CD4-positive, alpha-beta T cell treated with Interleukin-15 for 1 hour (primary cell): ENCODE measurements at regions not wholly inside any gene's neighbourhood (a gene's known extent, or its start where the extent isn't known, plus 50 kb on each side); places are given as distances from the start of the nearest gene placed in this dataset.
"Not testable (repeated sequence)": the region's sequence is repeated elsewhere in the genome, so short reads cannot be mapped to it uniquely, and the experiment has no call there.

Experiments used
- DNase-seq: peaks from one replicate; pipeline ENCODE4 v3.0.0-alpha.2; 2020

- DNase-seq, result no peak
Measured at GRCh38 chr18:40168026-40168425, 1787.0 kb upstream of the PIK3C3 start.

GRCh38 chr18:40163254-40163653 lies 1791.8 kb upstream of the PIK3C3 start:
- DNase-seq, result no peak

DNA sequence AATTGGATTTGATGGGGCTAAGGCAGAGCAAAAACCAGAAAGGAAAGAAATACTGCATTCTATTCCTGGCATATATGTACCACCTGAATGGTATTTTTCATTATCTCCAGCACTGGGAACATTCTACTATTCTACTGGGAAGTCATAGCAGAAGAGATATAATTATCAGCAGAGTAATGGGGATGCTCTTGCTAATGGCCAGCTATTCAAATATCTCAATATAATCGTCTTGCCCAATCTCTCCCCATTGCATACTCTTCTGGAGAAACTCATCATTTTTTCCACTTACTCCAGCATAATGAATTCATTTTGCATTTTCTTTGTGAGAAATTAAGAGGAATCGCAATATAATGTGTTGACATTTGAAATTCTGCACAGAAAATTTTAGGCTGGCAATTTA lies 1794.7 kb upstream of the PIK3C3 start:
- no peak for DNase-seq

DNA sequence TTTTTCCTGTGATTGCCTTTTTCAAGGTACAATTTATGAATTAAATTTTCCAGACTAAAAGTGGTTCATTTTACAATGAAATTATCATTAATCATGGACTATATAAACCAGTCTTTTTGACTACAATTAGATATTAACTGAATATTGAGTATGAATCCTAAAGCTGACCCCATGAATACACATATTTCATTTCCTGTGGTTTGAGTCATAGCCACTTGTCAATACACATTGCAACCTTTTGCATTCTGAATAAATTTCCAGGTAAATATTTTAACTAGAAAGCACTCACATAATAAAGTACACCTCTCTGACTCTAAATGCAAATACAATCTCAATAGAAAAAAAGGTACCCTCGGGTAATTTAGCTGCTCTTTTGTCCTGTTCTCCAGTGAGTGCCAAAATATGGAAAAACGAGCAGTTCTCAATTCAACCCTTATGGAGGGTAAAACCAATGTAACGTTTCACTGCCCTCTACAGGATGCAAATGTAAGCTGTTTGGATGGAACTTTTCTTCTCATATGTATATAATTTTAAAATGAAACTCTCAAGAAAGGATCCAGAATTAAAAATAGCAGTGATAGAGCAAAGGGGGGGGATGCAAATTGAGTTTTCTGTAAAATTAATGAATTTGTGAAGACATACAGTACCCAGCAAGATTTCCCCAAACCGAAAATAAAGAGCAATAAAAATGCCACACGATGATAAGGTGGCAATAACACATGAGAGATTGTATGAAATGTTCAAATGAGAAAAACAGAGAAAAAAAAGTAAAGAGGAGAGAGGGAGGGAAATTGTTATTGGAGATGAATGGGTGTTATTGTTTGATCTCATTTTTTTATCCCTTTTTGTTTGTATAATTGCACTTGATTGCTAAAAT lies 1795.7 kb upstream of the PIK3C3 start:
- no peak for DNase-seq

DNA sequence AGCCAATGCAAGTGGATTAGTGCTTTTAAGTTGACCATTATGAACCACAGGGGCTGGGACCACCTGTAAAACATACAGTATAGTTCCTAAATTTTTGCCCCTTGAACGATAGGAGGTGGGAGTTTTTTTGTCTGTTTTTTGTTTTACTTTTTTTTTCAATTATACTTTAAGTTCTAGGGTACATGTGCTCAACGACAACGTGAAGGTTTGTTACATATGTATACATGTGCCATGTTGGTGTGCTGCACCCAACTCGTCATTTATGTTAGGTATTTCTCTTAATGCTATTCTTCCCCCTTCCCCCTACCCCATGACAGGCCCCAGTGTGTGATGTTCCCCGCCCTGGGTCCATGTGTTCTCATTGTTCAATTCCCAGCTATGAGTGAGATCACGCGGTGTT lies 1797.9 kb upstream of the PIK3C3 start:
- no peak for DNase-seq

DNA sequence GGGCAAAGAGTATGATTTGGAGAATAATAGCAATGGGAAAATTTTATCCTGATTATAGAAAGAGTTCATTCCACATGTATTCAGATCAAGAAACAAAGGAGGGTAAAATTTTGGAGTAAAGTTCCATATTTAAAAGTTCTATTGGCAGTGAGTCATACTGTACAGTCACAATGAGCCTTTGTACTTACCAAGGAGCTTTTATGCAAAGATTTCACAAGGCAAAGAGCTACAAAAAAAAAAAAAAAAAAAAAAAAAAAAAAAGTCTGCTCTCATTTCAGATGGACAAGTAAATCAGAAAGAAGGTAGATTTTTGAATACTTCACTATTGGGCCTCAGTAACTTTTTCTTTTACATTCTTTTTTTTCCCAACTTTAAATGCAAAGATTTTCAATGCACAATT lies 1802.2 kb upstream of the PIK3C3 start:
- DNase-seq, result no peak

DNA sequence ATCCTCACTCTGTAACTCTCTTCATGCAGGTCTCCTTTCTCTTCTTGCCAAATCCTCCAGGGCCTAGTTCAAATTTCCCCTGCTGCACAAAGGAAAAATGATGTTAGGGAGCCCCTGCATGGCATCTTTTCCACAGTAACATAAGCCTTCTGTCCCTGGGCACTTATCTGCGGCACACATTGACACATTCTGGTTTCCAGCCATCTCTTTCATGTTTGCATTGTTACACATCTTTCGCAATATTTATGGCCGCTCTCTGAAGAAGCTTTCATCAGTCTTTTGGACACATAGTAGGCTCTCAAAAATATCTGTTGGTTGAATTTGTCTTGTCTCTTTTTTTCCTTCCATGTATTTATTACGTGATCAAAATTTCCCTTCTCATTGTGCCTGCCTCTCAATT lies 1806.1 kb upstream of the PIK3C3 start:
- no peak for DNase-seq

DNA sequence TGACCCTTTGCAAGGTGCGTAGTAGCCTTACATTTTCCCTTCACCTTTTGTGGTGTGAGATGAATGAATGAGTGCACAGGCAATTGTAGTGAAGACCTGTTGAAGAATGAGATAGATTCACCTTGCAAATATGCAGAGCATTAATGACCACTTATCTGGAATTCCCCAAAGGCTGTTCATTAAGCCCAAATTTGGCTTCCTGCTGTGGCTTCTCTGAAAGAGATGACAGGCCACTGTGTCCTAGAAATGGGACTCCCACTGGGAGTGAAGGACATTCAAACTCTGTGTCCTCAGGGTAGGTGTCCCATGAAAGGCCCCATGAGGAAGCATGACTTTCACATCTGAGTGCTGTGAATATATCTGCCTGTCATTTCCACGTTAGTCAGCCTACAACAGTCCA lies 1821.8 kb upstream of the PIK3C3 start:
- DNase-seq, result no peak

DNA sequence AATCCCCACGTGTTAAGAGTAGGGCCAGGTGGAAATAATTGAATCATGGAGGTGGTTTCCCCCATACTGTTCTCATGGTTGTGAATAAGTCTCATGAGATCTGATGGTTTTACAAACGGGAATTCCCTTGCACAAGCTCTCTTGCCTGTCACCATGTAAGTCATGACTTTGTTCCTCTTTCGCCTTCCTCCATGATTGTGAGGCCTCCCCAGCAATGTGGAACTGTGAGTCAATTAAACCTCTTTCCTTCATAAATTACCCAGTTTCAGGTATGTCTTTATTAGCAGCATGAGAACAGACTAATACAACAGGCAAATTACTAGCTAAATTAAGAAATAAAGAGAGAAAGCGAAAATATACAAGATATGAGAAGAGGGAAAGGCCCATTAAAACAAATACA lies 1822.6 kb upstream of the PIK3C3 start:
- not testable (repeated sequence) for DNase-seq

GRCh38 chr18:40124107-40124506 lies 1830.9 kb upstream of the PIK3C3 start:
- DNase-seq, result no peak

- DNase-seq, result no peak
Measured at GRCh38 chr18:40120796-40121391, 1834.1 kb upstream of the PIK3C3 start.

DNA sequence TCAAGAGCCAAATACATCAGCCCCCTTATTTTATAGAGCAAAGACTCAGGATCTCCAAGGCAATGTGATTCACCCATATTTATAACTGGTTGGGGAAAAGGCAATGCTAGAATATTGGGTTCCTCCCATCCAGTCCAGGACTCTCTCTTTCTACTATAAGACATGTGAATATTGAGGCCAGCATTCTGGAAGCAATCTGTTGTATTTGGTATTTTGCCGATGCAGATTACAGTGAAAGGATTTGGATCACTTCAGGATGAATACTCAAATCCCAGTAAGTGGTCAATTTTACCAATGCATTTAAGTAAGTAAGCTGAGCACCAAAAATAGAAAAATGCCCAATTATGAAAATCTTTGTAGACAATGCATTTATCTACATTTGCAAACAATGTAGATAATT lies 1834.7 kb upstream of the PIK3C3 start:
- no peak for DNase-seq

GRCh38 chr18:40119581-40119980 lies 1835.5 kb upstream of the PIK3C3 start:
- DNase-seq, result not testable (repeated sequence)

DNA sequence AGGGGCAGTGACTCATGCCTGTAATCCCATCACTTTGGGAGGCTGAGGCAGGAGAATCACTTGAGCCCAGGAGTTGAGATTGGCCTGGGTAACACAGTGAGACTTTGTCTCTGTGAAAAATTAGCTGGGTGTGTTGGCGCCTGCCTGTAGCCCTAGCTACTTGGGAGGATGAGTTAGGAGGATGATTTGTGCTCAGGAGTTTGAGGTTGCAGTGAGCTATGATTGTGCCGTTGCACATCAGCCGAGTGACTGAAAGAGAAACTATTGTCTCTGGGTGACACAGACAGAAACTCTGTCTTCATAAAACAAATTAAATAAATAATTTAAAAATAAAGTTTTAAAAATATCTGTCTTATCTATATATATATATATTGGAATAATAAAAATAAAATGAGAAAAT lies 1844.6 kb upstream of the PIK3C3 start:
- DNase-seq, result no peak

DNA sequence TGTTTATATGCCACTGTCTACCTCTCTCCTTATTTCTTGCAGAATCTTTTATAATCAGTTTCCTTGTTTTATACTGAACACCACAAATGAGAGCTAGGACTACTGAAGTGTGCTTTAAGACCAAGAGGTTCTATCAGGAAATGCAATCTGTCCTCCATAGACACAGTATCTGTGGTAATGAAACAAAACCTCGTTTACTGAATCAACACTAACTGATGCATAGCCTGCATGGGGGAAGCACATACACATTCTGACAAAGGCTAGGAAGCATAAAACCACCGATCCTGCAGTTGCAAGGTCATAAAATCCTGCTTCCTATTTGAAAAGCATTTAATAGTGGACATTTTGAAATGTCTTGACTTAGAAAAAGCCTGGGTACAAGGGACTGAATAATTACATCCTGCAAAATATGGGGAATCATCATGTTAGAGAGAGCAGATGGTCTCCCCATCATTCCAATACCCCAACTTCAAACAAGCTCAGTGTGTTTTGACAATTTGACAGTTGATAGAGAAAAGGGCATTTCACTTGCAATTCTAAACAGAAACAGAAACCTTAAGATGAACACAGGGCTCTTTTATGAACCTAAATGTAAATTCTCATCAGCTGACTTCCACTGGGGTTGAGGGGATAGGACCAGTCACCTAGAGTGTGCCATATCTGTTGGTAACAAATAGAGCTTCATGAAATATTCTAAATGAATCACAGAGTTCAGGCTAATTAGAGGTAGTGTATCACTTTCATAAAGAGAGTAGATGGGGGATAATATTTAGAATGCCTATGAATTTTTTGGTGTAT lies 1845.6 kb upstream of the PIK3C3 start:
- DNase-seq, result no peak

DNA sequence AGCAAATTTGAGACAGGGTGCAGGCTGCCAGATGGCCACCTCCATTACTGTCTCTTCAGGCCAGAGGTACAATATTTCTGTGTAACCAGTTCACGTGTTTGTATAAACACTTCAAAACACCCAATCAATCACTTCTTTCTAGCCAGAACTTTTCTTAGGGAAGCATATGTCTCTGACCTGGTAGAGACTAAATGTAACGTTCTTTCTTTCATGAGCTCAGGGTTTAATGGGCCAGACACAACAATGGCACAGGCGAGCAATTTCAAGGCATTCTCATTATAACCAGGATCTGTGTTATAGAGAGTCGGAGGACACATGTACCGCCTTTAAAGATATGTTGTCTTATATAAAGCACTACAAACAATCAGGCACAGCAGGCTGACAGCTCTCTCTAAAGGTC lies 1846.4 kb upstream of the PIK3C3 start:
- no peak for DNase-seq

GRCh38 chr18:40102903-40103302 lies 1852.1 kb upstream of the PIK3C3 start:
- no peak for DNase-seq

DNA sequence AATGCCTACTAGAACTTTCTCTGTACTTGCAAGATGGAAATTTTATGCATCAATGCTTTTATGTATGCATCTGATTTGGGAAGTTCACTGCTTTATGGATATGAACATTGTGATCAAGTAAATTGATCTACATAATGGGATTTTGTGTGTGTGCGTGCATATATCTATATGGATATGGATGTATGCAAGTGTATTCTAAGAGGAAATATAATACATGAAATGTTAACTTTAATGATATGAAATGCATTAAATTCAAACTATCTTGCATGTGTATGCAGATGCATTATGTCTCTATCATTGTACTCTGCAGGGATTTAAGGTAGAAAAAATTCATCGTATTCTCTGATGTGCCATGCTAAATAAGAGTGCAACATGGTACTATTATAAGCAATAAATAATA lies 1855.4 kb upstream of the PIK3C3 start:
- no peak for DNase-seq

- DNase-seq, result no peak
Measured at GRCh38 chr18:40096675-40097074, 1858.4 kb upstream of the PIK3C3 start.

DNA sequence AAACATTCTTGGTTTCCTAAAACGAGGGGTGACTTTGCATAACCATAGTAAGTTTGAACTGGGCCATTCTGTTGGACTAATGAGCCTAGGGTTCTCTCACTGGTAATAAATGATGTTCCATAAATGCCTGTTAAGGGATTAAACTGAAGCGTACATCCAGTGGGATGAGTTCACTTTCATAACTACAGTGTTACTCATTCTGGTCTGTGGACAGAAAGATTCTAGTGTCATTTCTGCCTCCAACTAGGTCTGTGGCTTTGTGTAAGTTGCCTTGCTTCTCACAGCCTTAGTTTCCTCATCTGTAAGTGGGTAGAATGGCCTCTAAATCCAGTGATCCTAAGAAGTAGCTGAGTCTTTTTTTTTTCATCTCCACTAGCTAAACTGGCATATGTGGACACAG lies 1860.6 kb upstream of the PIK3C3 start:
- no peak for DNase-seq

DNA sequence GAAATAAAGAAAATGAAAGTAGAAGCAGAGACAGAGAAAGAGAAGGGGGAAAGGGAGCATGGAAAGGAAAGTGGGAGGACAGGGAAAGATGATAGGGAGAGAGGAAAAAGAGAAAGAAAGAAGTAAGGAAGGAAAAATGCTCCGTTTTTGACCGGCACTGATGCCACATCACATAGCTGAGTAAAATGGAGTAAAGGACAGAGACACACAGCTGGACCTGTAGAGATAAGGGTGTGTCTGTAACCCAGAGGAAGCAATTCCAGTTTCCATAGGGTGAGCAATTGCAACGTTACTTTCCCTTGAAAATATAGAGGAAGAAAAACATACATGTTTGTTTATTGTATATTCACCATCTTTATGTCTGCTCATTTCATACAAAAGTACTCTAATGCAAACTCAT lies 1866.9 kb upstream of the PIK3C3 start:
- no peak for DNase-seq

DNA sequence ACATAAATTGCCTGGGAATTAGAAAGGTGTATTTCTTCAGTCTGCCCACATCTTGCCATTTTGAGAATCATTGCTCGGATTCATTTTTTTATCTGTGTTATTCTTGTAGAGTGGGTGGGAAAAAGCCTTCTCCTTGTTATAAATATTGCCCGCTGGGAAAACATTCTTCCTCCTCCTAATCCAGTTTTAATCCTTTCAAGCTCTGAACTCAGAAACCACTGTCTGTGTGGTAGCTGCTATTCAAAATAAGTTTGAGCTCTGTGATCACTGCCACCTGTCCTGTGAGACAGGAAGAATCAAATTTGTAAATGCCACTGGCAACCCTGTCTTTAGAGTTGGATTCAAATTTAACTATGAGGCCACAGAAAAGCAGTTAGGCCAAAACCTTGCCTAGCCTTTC lies 1875.2 kb upstream of the PIK3C3 start:
- no peak for DNase-seq

DNA sequence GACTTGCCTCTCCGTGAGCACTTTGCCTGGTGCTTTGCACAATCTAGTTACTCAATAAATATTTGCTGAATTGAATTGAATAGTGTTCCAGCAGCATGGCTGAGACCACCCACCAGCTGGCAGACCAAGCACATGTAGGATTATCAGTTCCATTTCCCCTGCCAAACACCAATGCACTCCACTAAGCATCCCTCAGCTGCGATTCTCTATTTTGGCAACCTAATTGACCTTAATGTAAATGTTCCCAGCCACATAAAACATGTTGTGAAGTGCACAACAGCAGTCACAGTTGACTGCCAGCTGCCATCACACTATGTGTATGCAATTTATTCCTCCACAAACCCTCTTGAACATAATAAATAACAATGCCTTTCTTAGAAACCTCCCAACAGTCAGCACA lies 1879.4 kb upstream of the PIK3C3 start:
- no peak for DNase-seq

DNA sequence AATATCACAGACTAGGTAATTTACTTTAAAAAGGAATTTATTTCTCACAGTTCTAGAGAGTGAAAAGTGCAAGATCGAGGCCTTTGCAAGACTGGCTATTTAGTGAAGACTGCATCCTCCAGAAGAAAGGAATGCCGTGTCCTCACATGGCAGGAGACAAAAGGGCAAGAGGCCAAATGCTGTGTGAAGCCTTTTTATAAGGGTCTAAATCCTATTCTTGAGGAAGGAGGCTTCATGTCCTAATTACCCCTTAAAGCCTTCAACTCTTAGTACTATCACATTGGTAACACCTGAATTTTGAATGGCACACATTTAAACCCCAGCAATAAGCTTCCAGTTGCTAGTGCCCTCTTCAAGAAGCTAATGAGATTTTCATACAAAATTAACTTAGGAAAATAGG lies 1882.3 kb upstream of the PIK3C3 start:
- no peak for DNase-seq
